ENCODE measurements at regions not wholly inside any gene's neighbourhood (a gene's known extent, or its start where the extent isn't known, plus 50 kb on each side); places are given as distances from the start of the nearest gene placed in this dataset.

- H3K9me3 Mint-ChIP-seq: peaks cover 3% of the 10 kb centered on the region
- H3K4me1 Mint-ChIP-seq (ENCODE audit: unreplicated experiment): peaks cover 12% of the 10 kb centered on the region
- no peaks in the 10 kb centered on the region for H3K27me3 Mint-ChIP-seq
- no peak for DNase-seq (ENCODE audit: extremely low spot score, unreplicated experiment)
- TF ChIP-seq, protein P1, sequence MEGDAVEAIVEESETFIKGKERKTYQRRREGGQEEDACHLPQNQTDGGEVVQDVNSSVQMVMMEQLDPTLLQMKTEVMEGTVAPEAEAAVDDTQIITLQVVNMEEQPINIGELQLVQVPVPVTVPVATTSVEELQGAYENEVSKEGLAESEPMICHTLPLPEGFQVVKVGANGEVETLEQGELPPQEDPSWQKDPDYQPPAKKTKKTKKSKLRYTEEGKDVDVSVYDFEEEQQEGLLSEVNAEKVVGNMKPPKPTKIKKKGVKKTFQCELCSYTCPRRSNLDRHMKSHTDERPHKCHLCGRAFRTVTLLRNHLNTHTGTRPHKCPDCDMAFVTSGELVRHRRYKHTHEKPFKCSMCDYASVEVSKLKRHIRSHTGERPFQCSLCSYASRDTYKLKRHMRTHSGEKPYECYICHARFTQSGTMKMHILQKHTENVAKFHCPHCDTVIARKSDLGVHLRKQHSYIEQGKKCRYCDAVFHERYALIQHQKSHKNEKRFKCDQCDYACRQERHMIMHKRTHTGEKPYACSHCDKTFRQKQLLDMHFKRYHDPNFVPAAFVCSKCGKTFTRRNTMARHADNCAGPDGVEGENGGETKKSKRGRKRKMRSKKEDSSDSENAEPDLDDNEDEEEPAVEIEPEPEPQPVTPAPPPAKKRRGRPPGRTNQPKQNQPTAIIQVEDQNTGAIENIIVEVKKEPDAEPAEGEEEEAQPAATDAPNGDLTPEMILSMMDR (conservative IDR thresholded peaks at IDR 0.05): no peak
- H3K36me3 Mint-ChIP-seq: no peaks in the 10 kb centered on the region
- H3K27ac Mint-ChIP-seq: no peak overlapping the region
- no peak overlapping the region for H3K4me3 Mint-ChIP-seq
Observed at GRCh38 chr13:100833427-100833826, 158.8 kb upstream of the TMTC4 start.

DNA sequence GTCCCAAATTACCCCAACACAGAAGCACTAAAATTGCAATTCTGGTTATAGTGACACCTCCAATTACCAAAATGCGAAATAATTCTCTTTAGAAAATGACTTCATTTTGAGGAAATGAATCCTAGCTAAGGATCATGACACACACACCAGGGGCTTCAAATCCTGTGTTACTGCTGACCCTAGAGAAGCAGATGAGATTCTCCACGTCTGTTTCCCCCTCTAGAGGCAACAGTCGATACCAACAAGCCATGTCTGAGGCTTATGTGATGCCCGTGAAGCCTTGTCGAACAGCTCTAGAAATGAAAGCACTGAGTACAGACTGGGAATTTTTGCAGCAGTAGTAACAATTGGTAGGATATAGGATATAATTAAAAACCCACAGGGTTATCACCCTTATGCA, 153.6 kb upstream of the TMTC4 start:
- Mint-ChIP-seq H3K4me1 (ENCODE audit: unreplicated experiment) (peaks cover 11% of the 10 kb centered on the region), H3K27ac (no peak overlapping the region), H3K36me3 (no peaks in the 10 kb centered on the region), H3K9me3 (peaks cover 3% of the 10 kb centered on the region), H3K4me3 (no peak overlapping the region), H3K27me3 (no peaks in the 10 kb centered on the region)
- no peak for DNase-seq (ENCODE audit: extremely low spot score, unreplicated experiment)
- TF ChIP-seq, protein P1 (conservative IDR thresholded peaks at IDR 0.05): peak; percentile 65

DNA sequence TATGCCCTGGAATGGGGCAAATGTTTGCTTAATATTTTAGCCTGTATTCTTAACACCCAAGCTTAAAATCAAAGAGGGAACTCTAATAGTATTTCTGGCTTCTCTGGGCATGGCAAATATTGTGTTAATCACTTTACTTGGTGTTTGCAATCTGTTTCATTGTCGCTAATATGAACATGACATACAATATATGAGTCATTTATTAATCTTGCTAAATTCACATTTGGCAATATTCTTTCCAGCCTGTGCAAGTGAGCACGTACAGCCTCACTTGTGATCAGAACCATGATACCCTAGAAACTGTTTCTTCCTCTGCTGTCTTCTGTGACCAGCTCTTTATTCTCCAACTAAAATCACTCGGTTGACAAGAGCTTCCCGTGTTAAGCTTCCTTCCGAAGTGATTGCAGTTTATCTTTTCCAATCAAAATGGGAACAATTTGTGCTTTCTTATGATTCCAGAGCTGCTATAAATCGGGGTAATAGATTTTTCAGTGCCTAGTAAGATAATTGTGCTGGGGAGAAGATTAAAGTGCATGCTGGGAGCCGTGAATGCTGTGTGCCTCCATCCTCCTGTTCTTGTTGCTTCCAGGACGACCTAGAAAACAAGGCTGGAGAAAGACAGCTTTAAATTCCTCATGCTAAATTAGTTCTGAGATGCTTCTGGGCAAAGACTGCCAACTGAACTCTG, 153.0 kb upstream of the TMTC4 start:
- Mint-ChIP-seq H3K27me3 (no peaks in the 10 kb centered on the region), H3K4me3 (no peak overlapping the region), H3K9me3 (peaks cover 3% of the 10 kb centered on the region), H3K36me3 (no peaks in the 10 kb centered on the region), H3K27ac (no peak overlapping the region), H3K4me1 (ENCODE audit: unreplicated experiment) (peaks cover 11% of the 10 kb centered on the region)
- DNase-seq (ENCODE audit: extremely low spot score, unreplicated experiment): no peak
- TF ChIP-seq, protein P1 (conservative IDR thresholded peaks at IDR 0.05): no peak

DNA sequence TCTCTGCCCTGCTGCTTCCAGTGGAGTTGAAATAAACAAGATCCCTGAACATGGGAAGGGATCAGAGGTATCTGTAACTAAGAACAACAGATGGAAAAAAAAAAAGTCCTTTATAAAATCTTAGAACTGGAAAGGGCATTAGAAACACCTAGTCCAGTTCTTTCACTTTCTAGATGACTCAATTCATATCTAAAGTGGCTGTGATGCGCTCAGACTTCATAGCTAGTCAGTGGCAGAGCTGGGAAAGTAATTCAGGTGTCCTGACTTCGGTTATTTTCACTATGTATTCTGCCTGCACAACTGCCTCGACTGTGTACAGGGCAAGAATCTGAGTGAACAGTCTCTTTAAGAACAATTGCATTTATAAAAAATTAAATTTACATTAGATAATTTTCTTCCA, 151.8 kb upstream of the TMTC4 start:
- H3K9me3 Mint-ChIP-seq: peaks cover 3% of the 10 kb centered on the region
- no peaks in the 10 kb centered on the region for H3K27me3 Mint-ChIP-seq
- no peak overlapping the region for H3K4me3 Mint-ChIP-seq
- H3K36me3 Mint-ChIP-seq: no peaks in the 10 kb centered on the region
- peaks cover 11% of the 10 kb centered on the region for H3K4me1 Mint-ChIP-seq (ENCODE audit: unreplicated experiment)
- H3K27ac Mint-ChIP-seq: no peak overlapping the region
- TF ChIP-seq, protein P1 (conservative IDR thresholded peaks at IDR 0.05): no peak
- DNase-seq (ENCODE audit: extremely low spot score, unreplicated experiment): no peak

GRCh38 chr13:100825557-100825956, 151.0 kb upstream of the TMTC4 start:
- TF ChIP-seq, protein P1 (conservative IDR thresholded peaks at IDR 0.05): no peak
- DNase-seq (ENCODE audit: extremely low spot score, unreplicated experiment): no peak
- H3K4me1 Mint-ChIP-seq (ENCODE audit: unreplicated experiment): peaks cover 11% of the 10 kb centered on the region
- H3K27me3 Mint-ChIP-seq: no peaks in the 10 kb centered on the region
- H3K4me3 Mint-ChIP-seq: no peak overlapping the region
- peaks cover 3% of the 10 kb centered on the region for H3K9me3 Mint-ChIP-seq
- H3K27ac Mint-ChIP-seq: no peak overlapping the region
- no peaks in the 10 kb centered on the region for H3K36me3 Mint-ChIP-seq
